ENCODE measurements at regions not wholly inside any gene's neighbourhood (a gene's known extent, or its start where the extent isn't known, plus 50 kb on each side); places are given as distances from the start of the nearest gene placed in this dataset.

GRCh38 chr5:125829349-125829748 lies 593.9 kb upstream of the GRAMD2B start (continued):
- TF ChIP-seq ZNF592 (IDR thresholded peaks at IDR 0.05) = no peak
- TF ChIP-seq NFYA (IDR thresholded peaks at IDR 0.05; ENCODE audit: borderline replicate concordance, low read depth, low read length) = no peak
- TF ChIP-seq, protein P1, sequence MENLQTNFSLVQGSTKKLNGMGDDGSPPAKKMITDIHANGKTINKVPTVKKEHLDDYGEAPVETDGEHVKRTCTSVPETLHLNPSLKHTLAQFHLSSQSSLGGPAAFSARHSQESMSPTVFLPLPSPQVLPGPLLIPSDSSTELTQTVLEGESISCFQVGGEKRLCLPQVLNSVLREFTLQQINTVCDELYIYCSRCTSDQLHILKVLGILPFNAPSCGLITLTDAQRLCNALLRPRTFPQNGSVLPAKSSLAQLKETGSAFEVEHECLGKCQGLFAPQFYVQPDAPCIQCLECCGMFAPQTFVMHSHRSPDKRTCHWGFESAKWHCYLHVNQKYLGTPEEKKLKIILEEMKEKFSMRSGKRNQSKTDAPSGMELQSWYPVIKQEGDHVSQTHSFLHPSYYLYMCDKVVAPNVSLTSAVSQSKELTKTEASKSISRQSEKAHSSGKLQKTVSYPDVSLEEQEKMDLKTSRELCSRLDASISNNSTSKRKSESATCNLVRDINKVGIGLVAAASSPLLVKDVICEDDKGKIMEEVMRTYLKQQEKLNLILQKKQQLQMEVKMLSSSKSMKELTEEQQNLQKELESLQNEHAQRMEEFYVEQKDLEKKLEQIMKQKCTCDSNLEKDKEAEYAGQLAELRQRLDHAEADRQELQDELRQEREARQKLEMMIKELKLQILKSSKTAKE (IDR thresholded peaks at IDR 0.05; ENCODE audit: low read depth, poor library complexity, severe bottlenecking) = no peak
- no peak for TF ChIP-seq MTA3 (IDR thresholded peaks at IDR 0.05; ENCODE audit: borderline replicate concordance, low read length)
- TF ChIP-seq, protein P2, sequence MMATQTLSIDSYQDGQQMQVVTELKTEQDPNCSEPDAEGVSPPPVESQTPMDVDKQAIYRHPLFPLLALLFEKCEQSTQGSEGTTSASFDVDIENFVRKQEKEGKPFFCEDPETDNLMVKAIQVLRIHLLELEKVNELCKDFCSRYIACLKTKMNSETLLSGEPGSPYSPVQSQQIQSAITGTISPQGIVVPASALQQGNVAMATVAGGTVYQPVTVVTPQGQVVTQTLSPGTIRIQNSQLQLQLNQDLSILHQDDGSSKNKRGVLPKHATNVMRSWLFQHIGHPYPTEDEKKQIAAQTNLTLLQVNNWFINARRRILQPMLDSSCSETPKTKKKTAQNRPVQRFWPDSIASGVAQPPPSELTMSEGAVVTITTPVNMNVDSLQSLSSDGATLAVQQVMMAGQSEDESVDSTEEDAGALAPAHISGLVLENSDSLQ (IDR thresholded peaks at IDR 0.05) = no peak
- TF ChIP-seq PAX5 (IDR thresholded peaks at IDR 0.05; ENCODE audit: borderline replicate concordance, low read depth, low read length) = no peak
- no peak for TF ChIP-seq TARDBP (IDR thresholded peaks at IDR 0.05; ENCODE audit: borderline replicate concordance)
- no peak for TF ChIP-seq IRF3 (IDR thresholded peaks at IDR 0.05)
- TF ChIP-seq CEBPB (IDR thresholded peaks at IDR 0.05; ENCODE audit: borderline replicate concordance in 1 of 2, low read depth in 2 of 2, low read length in 2 of 2) = no peak
- TF ChIP-seq POLR2A (IDR thresholded peaks at IDR 0.05; ENCODE audit: low read depth, low read length) = no peak
- TF ChIP-seq YBX1 (IDR thresholded peaks at IDR 0.05) = no peak
- TF ChIP-seq FOXM1 (IDR thresholded peaks at IDR 0.05; ENCODE audit: low read depth, low read length) = no peak
- TF ChIP-seq GABPA (IDR thresholded peaks at IDR 0.05; ENCODE audit: low read depth) = no peak
- no peak for TF ChIP-seq RBBP5 (conservative IDR thresholded peaks at IDR 0.05)
- peak; percentile 59; the same call in 1 of the 2 replicates for TF ChIP-seq IRF4 (IDR thresholded peaks at IDR 0.05; ENCODE audit: low read depth, low read length)
- TF ChIP-seq TCF3 (IDR thresholded peaks at IDR 0.05; ENCODE audit: borderline replicate concordance, insufficient read depth, low read depth, low read length) = no peak
- no peak for TF ChIP-seq MYB (IDR thresholded peaks at IDR 0.05; ENCODE audit: borderline replicate concordance, low read depth, low read length)
- TF ChIP-seq, protein P3, sequence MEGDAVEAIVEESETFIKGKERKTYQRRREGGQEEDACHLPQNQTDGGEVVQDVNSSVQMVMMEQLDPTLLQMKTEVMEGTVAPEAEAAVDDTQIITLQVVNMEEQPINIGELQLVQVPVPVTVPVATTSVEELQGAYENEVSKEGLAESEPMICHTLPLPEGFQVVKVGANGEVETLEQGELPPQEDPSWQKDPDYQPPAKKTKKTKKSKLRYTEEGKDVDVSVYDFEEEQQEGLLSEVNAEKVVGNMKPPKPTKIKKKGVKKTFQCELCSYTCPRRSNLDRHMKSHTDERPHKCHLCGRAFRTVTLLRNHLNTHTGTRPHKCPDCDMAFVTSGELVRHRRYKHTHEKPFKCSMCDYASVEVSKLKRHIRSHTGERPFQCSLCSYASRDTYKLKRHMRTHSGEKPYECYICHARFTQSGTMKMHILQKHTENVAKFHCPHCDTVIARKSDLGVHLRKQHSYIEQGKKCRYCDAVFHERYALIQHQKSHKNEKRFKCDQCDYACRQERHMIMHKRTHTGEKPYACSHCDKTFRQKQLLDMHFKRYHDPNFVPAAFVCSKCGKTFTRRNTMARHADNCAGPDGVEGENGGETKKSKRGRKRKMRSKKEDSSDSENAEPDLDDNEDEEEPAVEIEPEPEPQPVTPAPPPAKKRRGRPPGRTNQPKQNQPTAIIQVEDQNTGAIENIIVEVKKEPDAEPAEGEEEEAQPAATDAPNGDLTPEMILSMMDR (IDR thresholded peaks at IDR 0.05 in 2 of 3, conservative IDR thresholded peaks at IDR 0.05 in 1 of 3; ENCODE audit: control insufficient read depth in 2 of 3, extremely low read depth in 1 of 3, insufficient read depth in 1 of 3, low read depth in 3 of 3, low read length in 3 of 3) = 0 out of 6 replicates have a peak, but pooled peaks of 1 of the 3 experiments have one; percentile 1
- no peak for TF ChIP-seq CBX5 (IDR thresholded peaks at IDR 0.05; ENCODE audit: low read depth)

Data from GM12878 (cell line).